Heart right ventricle (tissue), 16 donors: ENCODE measurements at regions not wholly inside any gene's neighbourhood (a gene's known extent, or its start where the extent isn't known, plus 50 kb on each side); places are given as distances from the start of the nearest gene placed in this dataset.

ENCODE experiments used
- ATAC-seq, 8 donors: fragments of 200-7000 bp; cut with Tn5 transposase; one replicate each; pipeline ENCODE4 v1.9.1; 2020; ENCODE audit warnings: mild to moderate bottlenecking in 8 of 8, moderate library complexity in 8 of 8, moderate number of reproducible peaks in 1 of 8
- DNase-seq, 2 donors: peaks; one replicate each; pipeline ENCODE4 v3.0.0-alpha.2; 2020
- H3K27ac ChIP-seq, 10 donors: fragments of 200-600 bp; sonication (generic) in 2 of 10; one replicate each; pipeline versions ENCODE4 v1.5.0 to v1.8.0; 2020 to 2022; ENCODE audit warnings: mild to moderate bottlenecking in 3 of 10
- H3K27me3 ChIP-seq, 7 donors: fragments of 200-600 bp; one replicate each; pipeline ENCODE4 v1.8.0; 2021 to 2022; ENCODE audit warnings: mild to moderate bottlenecking in 2 of 7
- H3K36me3 ChIP-seq, 9 donors: fragments of 200-600 bp; sonication (generic) in 1 of 9; one replicate each; pipeline versions ENCODE4 v1.5.0 to v1.8.0; 2020 to 2022; ENCODE audit warnings: mild to moderate bottlenecking in 2 of 9
- H3K4me1 ChIP-seq, 9 donors: fragments of 200-600 bp; sonication (generic) in 1 of 9; one replicate each; pipeline versions ENCODE4 v1.5.0 to v1.8.0; 2020 to 2022; ENCODE audit warnings: mild to moderate bottlenecking in 4 of 9
- H3K4me3 ChIP-seq, 10 donors: fragments of 200-600 bp; sonication (generic) in 2 of 10; one replicate each; pipeline versions ENCODE4 v1.5.0 to v1.8.0; 2020 to 2022; ENCODE audit warnings: mild to moderate bottlenecking in 7 of 10, moderate library complexity in 2 of 10
- H3K9me3 ChIP-seq, 11 donors: fragments of 200-600 bp in 10 of 11; sonication (generic) in 2 of 11; one replicate each; pipeline versions ENCODE4 v1.5.0 to v1.8.0; 2013 to 2022; ENCODE audit warnings: mild to moderate bottlenecking in 2 of 11, control low read depth in 1 of 11, moderate library complexity in 1 of 11
- CTCF ChIP-seq, 9 donors: fragments of 200-600 bp; sonication (generic) in 2 of 9; IDR thresholded peaks; one replicate each; pipeline versions ENCODE4 v1.5.0 to v1.8.0; 2021 to 2022; ENCODE audit warnings: antibody characterized with exemption in 9 of 9, mild to moderate bottlenecking in 5 of 9, moderate library complexity in 1 of 9
- WGBS, 2 donors: extraction: QIAGEN DNeasy Blood & Tissue Kit; methylation state at CpG; one replicate each; pipeline ENCODE4 v1.1.7; 2013; ENCODE audit warnings: inconsistent platforms in 1 of 2; 5-methylcytosine and 5-hydroxymethylcytosine counted together
- intact Hi-C, 10 donors: fragments of 100-400 bp; cut with DNase I; formaldehyde crosslinking; loops; one replicate each; pipeline versions ENCODE4 v1.11.1 to v1.14.2; 2022
- donor health status: Arrhythmogenic right ventricular cardiomyopathy.
- donor health status: ischemic (EF 13 %, LVEDD 7.1; RV severe dilation, severe dysfunction).
- donor health status: healthy with polysubstance abuse.
- donor health status: DM: no; HTN: yes; CAD: no.
- donor health status: DM: no; HTN: no; CAD: no.
- donor health status: ischemic (EF 25% LVEDD 6.9; RV normal size, moderate dysfunction).
- donor health status: ischemic (EF 25% LVEDD 5.7; RV mildly dilated, moderate dysfunction).
- donor health status: healthy.
- donor health status: DM: yes; HTN: yes; CAD: no.
- donor health status: Ischemic cardiomyopathy.
- donor health status: ischemic (EF 35%, LVEDD 5.7; RV mildly dilated, moderate dysfunction).
- donor health status: nonischemic (EF 11% LVEDD 7.7; RV severe dilation, severe dysfunction).
- donor health status: DM: yes; HTN: yes; CAD: no.
- donor health status: PGD.
- donor health status: ischemic (EF 29% LVEDD 5.4; RV normal size, mild dysfunction).
- donor health status: nonischemic (EF 23%, LVEDD 6.1; RV moderate dilation, normal function).

GRCh38 chr16:9316615-9317014, 225.2 kb downstream of the HAPSTR1 start:
- Histone ChIP-seq H3K27me3 (no peaks in the 10 kb centered on the region), H3K4me3 (no peak overlapping the region), H3K36me3 (no peaks in the 10 kb centered on the region), H3K9me3 (peaks cover 0 to 25% (median 3%) of the 10 kb centered on the region in 11 donors), H3K27ac (no peak overlapping the region), H3K4me1 (no peaks in the 10 kb centered on the region)
- DNase-seq: no peak
- WGBS, 2 donors: 53 to 61% methylated on average over 2 of the region's 2 CpGs
- no peak for ATAC-seq
- TF ChIP-seq CTCF (IDR thresholded peaks at IDR 0.05): no peak
- intact Hi-C loops: no loop called here

GRCh38 chr16:9318764-9319163, 227.3 kb downstream of the HAPSTR1 start:
- no peaks in the 10 kb centered on the region for H3K4me1 ChIP-seq
- H3K4me3 ChIP-seq: no peak overlapping the region
- no peak for TF ChIP-seq CTCF (IDR thresholded peaks at IDR 0.05)
- 73 to 76% methylated on average over 2 of the region's 2 CpGs for WGBS, 2 donors
- H3K27ac ChIP-seq: no peak overlapping the region
- intact Hi-C loops: no loop called here
- no peak for ATAC-seq
- no peaks in the 10 kb centered on the region for H3K27me3 ChIP-seq
- DNase-seq: no peak
- no peaks in the 10 kb centered on the region for H3K36me3 ChIP-seq
- peaks cover 0 to 25% (median 3%) of the 10 kb centered on the region in 11 donors for H3K9me3 ChIP-seq

GRCh38 chr16:9322769-9323168, 231.3 kb downstream of the HAPSTR1 start:
- no peaks in the 10 kb centered on the region for H3K4me1 ChIP-seq
- 69 to 74% methylated on average over 3 of the region's 3 CpGs for WGBS, 2 donors
- DNase-seq (no peak), ATAC-seq (no peak)
- peaks cover 0 to 6% (median 0%) of the 10 kb centered on the region in 11 donors for H3K9me3 ChIP-seq
- no peaks in the 10 kb centered on the region for H3K36me3 ChIP-seq
- no peak for TF ChIP-seq CTCF (IDR thresholded peaks at IDR 0.05)
- intact Hi-C loops: no loop called here
- no peak overlapping the region for H3K27ac ChIP-seq
- H3K4me3 ChIP-seq: no peak overlapping the region
- no peaks in the 10 kb centered on the region for H3K27me3 ChIP-seq

GRCh38 chr16:9323170-9323569, 231.7 kb downstream of the HAPSTR1 start:
- Histone ChIP-seq H3K9me3 (peaks cover 0 to 6% (median 0%) of the 10 kb centered on the region in 11 donors), H3K4me1 (no peaks in the 10 kb centered on the region), H3K4me3 (no peak overlapping the region), H3K27me3 (no peaks in the 10 kb centered on the region), H3K27ac (no peak overlapping the region), H3K36me3 (no peaks in the 10 kb centered on the region)
- intact Hi-C loops: no loop called here
- ATAC-seq (no peak), DNase-seq (no peak)
- no peak for TF ChIP-seq CTCF (IDR thresholded peaks at IDR 0.05)
- WGBS, 2 donors: 50 to 63% methylated on average over 4 of the region's 4 CpGs

- no peak for TF ChIP-seq CTCF (IDR thresholded peaks at IDR 0.05)
- Histone ChIP-seq H3K9me3 (no peaks in the 10 kb centered on the region), H3K4me1 (no peaks in the 10 kb centered on the region), H3K36me3 (no peaks in the 10 kb centered on the region), H3K27me3 (no peaks in the 10 kb centered on the region), H3K4me3 (no peak overlapping the region), H3K27ac (no peak overlapping the region)
- intact Hi-C loops: no loop called here
- ATAC-seq (no peak), DNase-seq (no peak)
- WGBS, 2 donors: 87 to 89% methylated on average over 5 of the region's 5 CpGs
Observed at GRCh38 chr16:9327253-9327652, 235.8 kb downstream of the HAPSTR1 start.
